ENCODE measurements at regions not wholly inside any gene's neighbourhood (a gene's known extent, or its start where the extent isn't known, plus 50 kb on each side); places are given as distances from the start of the nearest gene placed in this dataset.

- no peaks in the 10 kb centered on the region for H3K9me3 Mint-ChIP-seq
- TF ChIP-seq CTCF (IDR thresholded peaks at IDR 0.05; ENCODE audit: unreplicated experiment), result no peak
These were observed 96.1 kb upstream of the SOX2 start for GRCh38 chr3:181615666-181616065.

GRCh38 chr3:181614878-181615277, 96.8 kb upstream of the SOX2 start:
- Mint-ChIP-seq H3K36me3 (no peaks in the 10 kb centered on the region), H3K4me1 (no peaks in the 10 kb centered on the region), H3K4me3 (no peak overlapping the region), H3K9me3 (no peaks in the 10 kb centered on the region), H3K27ac (no peak overlapping the region), H3K27me3 (ENCODE audit: low read depth) (peaks cover 35% of the 10 kb centered on the region)
- no peak for TF ChIP-seq CTCF (IDR thresholded peaks at IDR 0.05; ENCODE audit: unreplicated experiment)
- DNase-seq (ENCODE audit: low spot score in 2 of 2, unreplicated experiment in 2 of 2), result no peak

More at GRCh38 chr3:181615666-181616065, 96.1 kb upstream of the SOX2 start:
- no peak overlapping the region for H3K4me3 Mint-ChIP-seq
- H3K36me3 Mint-ChIP-seq, result no peaks in the 10 kb centered on the region
- H3K4me1 Mint-ChIP-seq, result no peaks in the 10 kb centered on the region
- no peak overlapping the region for H3K27ac Mint-ChIP-seq
- H3K27me3 Mint-ChIP-seq (ENCODE audit: low read depth), result peaks cover 43% of the 10 kb centered on the region
- no peak for DNase-seq (ENCODE audit: low spot score in 2 of 2, unreplicated experiment in 2 of 2)

- Mint-ChIP-seq H3K36me3 (no peaks in the 10 kb centered on the region), H3K9me3 (no peaks in the 10 kb centered on the region), H3K4me3 (no peak overlapping the region), H3K27me3 (ENCODE audit: low read depth) (peaks cover 26% of the 10 kb centered on the region), H3K4me1 (no peaks in the 10 kb centered on the region), H3K27ac (no peak overlapping the region)
- no peak for TF ChIP-seq CTCF (IDR thresholded peaks at IDR 0.05; ENCODE audit: unreplicated experiment)
- DNase-seq (ENCODE audit: low spot score in 2 of 2, unreplicated experiment in 2 of 2), result no peak
These were observed 97.9 kb upstream of the SOX2 start for GRCh38 chr3:181613813-181614212.

- Mint-ChIP-seq H3K27ac (no peak overlapping the region), H3K36me3 (no peaks in the 10 kb centered on the region), H3K4me3 (no peak overlapping the region), H3K4me1 (no peaks in the 10 kb centered on the region), H3K27me3 (ENCODE audit: low read depth) (peaks cover 20% of the 10 kb centered on the region), H3K9me3 (no peaks in the 10 kb centered on the region)
- DNase-seq (ENCODE audit: low spot score in 2 of 2, unreplicated experiment in 2 of 2), result no peak
- no peak for TF ChIP-seq CTCF (IDR thresholded peaks at IDR 0.05; ENCODE audit: unreplicated experiment)
These were observed 98.5 kb upstream of the SOX2 start for GRCh38 chr3:181613191-181613590.

- peaks cover 10% of the 10 kb centered on the region for H3K27me3 Mint-ChIP-seq (ENCODE audit: low read depth)
- no peaks in the 10 kb centered on the region for H3K4me1 Mint-ChIP-seq
- no peak for DNase-seq (ENCODE audit: low spot score in 2 of 2, unreplicated experiment in 2 of 2)
- no peak overlapping the region for H3K27ac Mint-ChIP-seq
- H3K9me3 Mint-ChIP-seq, result no peaks in the 10 kb centered on the region
- H3K36me3 Mint-ChIP-seq, result no peaks in the 10 kb centered on the region
- no peak overlapping the region for H3K4me3 Mint-ChIP-seq
- TF ChIP-seq CTCF (IDR thresholded peaks at IDR 0.05; ENCODE audit: unreplicated experiment), result no peak
These were observed 100.8 kb upstream of the SOX2 start for GRCh38 chr3:181610973-181611265.
